ENCODE measurements at regions not wholly inside any gene's neighbourhood (a gene's known extent, or its start where the extent isn't known, plus 50 kb on each side); places are given as distances from the start of the nearest gene placed in this dataset.

GRCh38 chr14:39946807-39947206 is 514.6 kb upstream of the FBXO33 start:
- Histone ChIP-seq H3K27me3 (ENCODE audit: control insufficient read depth, insufficient read depth, low read length) (no peaks in the 10 kb centered on the region), H3K36me3 (ENCODE audit: control insufficient read depth, insufficient read depth, low read length) (no peaks in the 10 kb centered on the region), H3K4me3 (ENCODE audit: low read depth, low read length) (no peak overlapping the region)
- no peak for TF ChIP-seq CTCF (IDR thresholded peaks at IDR 0.05; ENCODE audit: insufficient read depth, low read length, severe bottlenecking)
- peak; percentile 26 for DNase-seq (ENCODE audit: low read depth)
- FAIRE-seq: no peak

GRCh38 chr14:39939023-39939422 is 506.8 kb upstream of the FBXO33 start:
- no peak for FAIRE-seq
- TF ChIP-seq CTCF (IDR thresholded peaks at IDR 0.05; ENCODE audit: insufficient read depth, low read length, severe bottlenecking): no peak
- peak; percentile 1 for DNase-seq (ENCODE audit: low read depth)
- Histone ChIP-seq H3K27me3 (ENCODE audit: control insufficient read depth, insufficient read depth, low read length) (no peaks in the 10 kb centered on the region), H3K4me3 (ENCODE audit: low read depth, low read length) (no peak overlapping the region), H3K36me3 (ENCODE audit: control insufficient read depth, insufficient read depth, low read length) (no peaks in the 10 kb centered on the region)

GRCh38 chr14:39912192-39913100 is 480.2 kb upstream of the FBXO33 start:
- no peak overlapping the region for H3K4me3 ChIP-seq (ENCODE audit: low read depth, low read length)
- H3K36me3 ChIP-seq (ENCODE audit: control insufficient read depth, insufficient read depth, low read length): no peaks in the 10 kb centered on the region
- no peak for TF ChIP-seq CTCF (IDR thresholded peaks at IDR 0.05; ENCODE audit: insufficient read depth, low read length, severe bottlenecking)
- no peaks in the 10 kb centered on the region for H3K27me3 ChIP-seq (ENCODE audit: control insufficient read depth, insufficient read depth, low read length)
- DNase-seq (ENCODE audit: low read depth): no peak
- no peak for FAIRE-seq

GRCh38 chr14:39897657-39898056 is 465.4 kb upstream of the FBXO33 start:
- no peaks in the 10 kb centered on the region for H3K27me3 ChIP-seq (ENCODE audit: control insufficient read depth, insufficient read depth, low read length)
- no peak for FAIRE-seq
- DNase-seq (ENCODE audit: low read depth): no peak
- no peak for TF ChIP-seq CTCF (IDR thresholded peaks at IDR 0.05; ENCODE audit: insufficient read depth, low read length, severe bottlenecking)
- no peaks in the 10 kb centered on the region for H3K36me3 ChIP-seq (ENCODE audit: control insufficient read depth, insufficient read depth, low read length)
- H3K4me3 ChIP-seq (ENCODE audit: low read depth, low read length): no peak overlapping the region

GRCh38 chr14:39890026-39890425 is 457.8 kb upstream of the FBXO33 start:
- no peak for DNase-seq (ENCODE audit: low read depth)
- FAIRE-seq: no peak
- Histone ChIP-seq H3K36me3 (ENCODE audit: control insufficient read depth, insufficient read depth, low read length) (no peaks in the 10 kb centered on the region), H3K27me3 (ENCODE audit: control insufficient read depth, insufficient read depth, low read length) (no peaks in the 10 kb centered on the region), H3K4me3 (ENCODE audit: low read depth, low read length) (no peak overlapping the region)
- TF ChIP-seq CTCF (IDR thresholded peaks at IDR 0.05; ENCODE audit: insufficient read depth, low read length, severe bottlenecking): no peak

Measured in bronchial epithelial cell (primary cell).